DOHH2 (cell line): ENCODE measurements at regions not wholly inside any gene's neighbourhood (a gene's known extent, or its start where the extent isn't known, plus 50 kb on each side); places are given as distances from the start of the nearest gene placed in this dataset.

Experiments used
- CTCF ChIP-seq: fragments of 200-600 bp; sonication (generic); IDR thresholded peaks from one replicate; pipeline ENCODE4 v1.5.1; 2014; ENCODE audit warnings: antibody characterized with exemption, mild to moderate bottlenecking, low read depth, low read length; ENCODE audit not compliant: poor library complexity, severe bottlenecking
- EZH2phosphoT487 ChIP-seq: fragments of 200-600 bp; sonication (generic); IDR thresholded peaks from 2 replicates; pipeline ENCODE4 v1.6.1; 2017; ENCODE audit warnings: borderline replicate concordance, mild to moderate bottlenecking, antibody characterized with exemption, low read length, moderate library complexity, mixed read lengths

GRCh38 chr15:62799037-62799436 lies 243.5 kb upstream of the TPM1 start:
- TF ChIP-seq CTCF (no peak), EZH2phosphoT487 (no peak)
